ENCODE measurements at regions not wholly inside any gene's neighbourhood (a gene's known extent, or its start where the extent isn't known, plus 50 kb on each side); places are given as distances from the start of the nearest gene placed in this dataset.

- TF ChIP-seq CTCF (IDR thresholded peaks at IDR 0.05), result no peak
- TF ChIP-seq POLR2AphosphoS5 (IDR thresholded peaks at IDR 0.05; ENCODE audit: low read depth, low read length), result no peak
- TF ChIP-seq REST (IDR thresholded peaks at IDR 0.05; ENCODE audit: insufficient read depth in 1 of 2, low read depth in 2 of 2, low read length in 1 of 2), result no peak
Measured at GRCh38 chr14:83894568-83894967, 1635.4 kb upstream of the FLRT2 start.
